ENCODE measurements at regions not wholly inside any gene's neighbourhood (a gene's known extent, or its start where the extent isn't known, plus 50 kb on each side); places are given as distances from the start of the nearest gene placed in this dataset.

- TF ChIP-seq POLR2A (IDR thresholded peaks at IDR 0.05) = no peak
- TF ChIP-seq, protein P1, sequence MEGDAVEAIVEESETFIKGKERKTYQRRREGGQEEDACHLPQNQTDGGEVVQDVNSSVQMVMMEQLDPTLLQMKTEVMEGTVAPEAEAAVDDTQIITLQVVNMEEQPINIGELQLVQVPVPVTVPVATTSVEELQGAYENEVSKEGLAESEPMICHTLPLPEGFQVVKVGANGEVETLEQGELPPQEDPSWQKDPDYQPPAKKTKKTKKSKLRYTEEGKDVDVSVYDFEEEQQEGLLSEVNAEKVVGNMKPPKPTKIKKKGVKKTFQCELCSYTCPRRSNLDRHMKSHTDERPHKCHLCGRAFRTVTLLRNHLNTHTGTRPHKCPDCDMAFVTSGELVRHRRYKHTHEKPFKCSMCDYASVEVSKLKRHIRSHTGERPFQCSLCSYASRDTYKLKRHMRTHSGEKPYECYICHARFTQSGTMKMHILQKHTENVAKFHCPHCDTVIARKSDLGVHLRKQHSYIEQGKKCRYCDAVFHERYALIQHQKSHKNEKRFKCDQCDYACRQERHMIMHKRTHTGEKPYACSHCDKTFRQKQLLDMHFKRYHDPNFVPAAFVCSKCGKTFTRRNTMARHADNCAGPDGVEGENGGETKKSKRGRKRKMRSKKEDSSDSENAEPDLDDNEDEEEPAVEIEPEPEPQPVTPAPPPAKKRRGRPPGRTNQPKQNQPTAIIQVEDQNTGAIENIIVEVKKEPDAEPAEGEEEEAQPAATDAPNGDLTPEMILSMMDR (IDR thresholded peaks at IDR 0.05) = no peak
Observed at GRCh38 chr1:70738624-70739023, 309.0 kb downstream of the PTGER3 start.
